B cell (primary cell): ENCODE measurements at regions not wholly inside any gene's neighbourhood (a gene's known extent, or its start where the extent isn't known, plus 50 kb on each side); places are given as distances from the start of the nearest gene placed in this dataset.

Source experiments
- ATAC-seq: fragments of 200-7000 bp; cut with Tn5 transposase; one replicate; pipeline ENCODE4 v1.10.0; 2021; ENCODE audit warnings: low read depth, mild to moderate bottlenecking, moderate number of reproducible peaks, moderate library complexity
- CTCF ChIA-PET: fragments of 350-600 bp; sonication (Branson Sonifier 250); formaldehyde crosslinking; loops from one replicate; lab custom pipeline; 2021; ENCODE audit warnings: antibody characterized with exemption, inconsistent platforms; lab: Charles Lee
- POLR2A ChIA-PET: fragments of 350-600 bp; sonication (Branson Sonifier 250); formaldehyde crosslinking; loops from one replicate; lab custom pipeline; 2021; ENCODE audit warnings: antibody characterized with exemption; lab: Charles Lee
- DNase-seq: peaks from one replicate; pipeline ENCODE4 v3.0.0; 2013
- H2AFZ ChIP-seq: 2 replicates; pipeline ENCODE4 v1.6.1; 2012; ENCODE audit warnings: mild to moderate bottlenecking, low read depth, low read length; ENCODE audit not compliant: insufficient read depth, poor library complexity, severe bottlenecking
- H3K27ac ChIP-seq, 2 donors: 1 replicate in 1 of 2; 2 replicates in 1 of 2; pipeline ENCODE4 v1.5.1; 2012 to 2013; ENCODE audit warnings: low read length in 2 of 2, mild to moderate bottlenecking in 2 of 2, moderate library complexity in 1 of 2
- H3K27me3 ChIP-seq, 4 experiments: fragments of 200-600 bp in 1 of 4; sonication (generic) in 1 of 4; replicated peaks in 1 of 4; 1 replicate in 2 of 4; 2 replicates in 2 of 4; pipeline versions ENCODE4 v1.6.1 to v1.7.0; 2013 to 2016; ENCODE audit warnings: low read length in 3 of 4, mild to moderate bottlenecking in 2 of 4, mixed read lengths in 1 of 4, moderate library complexity in 1 of 4; ENCODE audit not compliant: insufficient read depth in 4 of 4, control insufficient read depth in 3 of 4; ENCODE audit errors: control extremely low read depth in 1 of 4
- H3K36me3 ChIP-seq, 2 experiments: replicated peaks in 1 of 2; 1 replicate in 1 of 2; 2 replicates in 1 of 2; pipeline versions ENCODE4 v1.6.1 to v1.7.1; 2013; ENCODE audit warnings: low read length in 1 of 2; ENCODE audit not compliant: insufficient read depth in 2 of 2, control insufficient read depth in 1 of 2; ENCODE audit errors: control extremely low read depth in 1 of 2, extremely low read depth in 1 of 2
- H3K4me1 ChIP-seq, 2 donors: fragments of 200-600 bp in 1 of 2; sonication (generic) in 1 of 2; 1 replicate in 1 of 2; 2 replicates in 1 of 2; pipeline versions ENCODE4 v1.5.1 to v1.6.1; 2013 to 2017; ENCODE audit warnings: low read length in 2 of 2; ENCODE audit not compliant: control insufficient read depth in 2 of 2, insufficient read depth in 2 of 2
- H3K4me2 ChIP-seq: replicated peaks from 2 replicates; pipeline ENCODE3; 2012; ENCODE audit warnings: mild to moderate bottlenecking, low read depth, low read length; ENCODE audit not compliant: poor library complexity, severe bottlenecking
- H3K4me3 ChIP-seq, 5 experiments: fragments of 200-600 bp in 1 of 5; sonication (generic) in 1 of 5; 1 replicate in 3 of 5; 2 replicates in 2 of 5; pipeline versions ENCODE4 v1.5.1 to v1.7.0; 2011 to 2016; ENCODE audit warnings: low read length in 4 of 5, mild to moderate bottlenecking in 4 of 5, low read depth in 2 of 5, control low read depth in 1 of 5, moderate library complexity in 1 of 5; ENCODE audit not compliant: insufficient read depth in 1 of 5; ENCODE audit errors: control extremely low read depth in 1 of 5, extremely low read depth in 1 of 5
- H3K79me2 ChIP-seq: fragments of 200-600 bp; sonication (generic); one replicate; pipeline ENCODE4 v1.6.0; 2016; ENCODE audit warnings: low read length; ENCODE audit not compliant: control insufficient read depth, insufficient read depth
- H3K9ac ChIP-seq: fragments of 200-600 bp; sonication (generic); 2 replicates; pipeline ENCODE4 v1.6.1; 2017; ENCODE audit warnings: mild to moderate bottlenecking, low read length, moderate library complexity
- H3K9me3 ChIP-seq, 3 donors: one replicate each; pipeline versions ENCODE4 v1.6.1 to v1.7.1; 2013; ENCODE audit warnings: low read length in 2 of 3; ENCODE audit not compliant: control insufficient read depth in 2 of 3, insufficient read depth in 1 of 3; ENCODE audit errors: control extremely low read depth in 1 of 3
- H4K20me1 ChIP-seq: 2 replicates; pipeline ENCODE4 v1.6.0; 2012; ENCODE audit warnings: mild to moderate bottlenecking, low read length; ENCODE audit not compliant: insufficient read depth, control insufficient read depth, poor library complexity, severe bottlenecking
- H3K27ac Mint-ChIP-seq: one replicate; pipeline ENCODE4 v1.8.0; 2021; ENCODE audit warnings: mixed read lengths
- H3K27me3 Mint-ChIP-seq: one replicate; pipeline ENCODE4 v1.8.0; 2021; ENCODE audit warnings: mixed read lengths
- H3K4me1 Mint-ChIP-seq: one replicate; pipeline ENCODE4 v1.8.0; 2021; ENCODE audit warnings: mixed read lengths
- H3K4me3 Mint-ChIP-seq: one replicate; pipeline ENCODE4 v1.8.0; 2021; ENCODE audit warnings: mixed read lengths
- H3K9me3 Mint-ChIP-seq: one replicate; pipeline ENCODE4 v1.8.0; 2022; ENCODE audit warnings: mixed read lengths; ENCODE audit not compliant: insufficient read depth
- CTCF ChIP-seq: fragments of 200-600 bp; IDR thresholded peaks from one replicate; pipeline ENCODE4 v1.8.0; 2022; ENCODE audit warnings: antibody characterized with exemption, mild to moderate bottlenecking
- EZH2 ChIP-seq: IDR thresholded peaks from 2 replicates; pipeline ENCODE4 v1.6.1; 2012; ENCODE audit warnings: borderline replicate concordance, low read depth, mild to moderate bottlenecking, moderate library complexity, low read length; ENCODE audit not compliant: insufficient read depth, poor library complexity, severe bottlenecking
- WGBS: methylation state at CpG from one replicate; pipeline ENCODE4 v1.1.5; 2013; ENCODE audit warnings: missing lambda C conversion rate; ENCODE audit not compliant: insufficient coverage; 5-methylcytosine and 5-hydroxymethylcytosine counted together
- intact Hi-C: fragments of 100-400 bp; cut with micrococcal nuclease; formaldehyde crosslinking; loops from one replicate; pipeline ENCODE4 v1.10.0; 2022

- ATAC-seq (no peak), DNase-seq (no peak)
- Mint-ChIP-seq H3K4me3 (no peak overlapping the region), H3K4me1 (peaks cover 3% of the 10 kb centered on the region), H3K27ac (no peak overlapping the region), H3K9me3 (no peaks in the 10 kb centered on the region), H3K27me3 (peaks cover 26% of the 10 kb centered on the region)
- no peak overlapping the region for H3K27ac ChIP-seq
- 96% methylated on average over 4 of the region's 6 CpGs for WGBS
- peaks cover 0 to 3% (median 0%) of the 10 kb centered on the region in 3 donors for H3K9me3 ChIP-seq
- H3K4me1 ChIP-seq: peaks cover 0 to 4% of the 10 kb centered on the region in 2 donors
- ChIA-PET CTCF (no interaction called here), POLR2A (no interaction called here)
- H3K36me3 ChIP-seq: no peaks in the 10 kb centered on the region
- TF ChIP-seq CTCF: no peak
- no peak for TF ChIP-seq EZH2
- no peak overlapping the region for H2AFZ ChIP-seq
- H3K4me3 ChIP-seq: no peak overlapping the region
- H4K20me1 ChIP-seq: no peaks in the 10 kb centered on the region
- H3K4me2 ChIP-seq: no peak overlapping the region
- no peaks in the 10 kb centered on the region for H3K79me2 ChIP-seq
- intact Hi-C loops: no loop called here
- no peak overlapping the region for H3K9ac ChIP-seq
- H3K27me3 ChIP-seq: peaks cover 0 to 10% (median under 1%) of the 10 kb centered on the region in 4 experiments
Measured at GRCh38 chr11:71067753-71068152, 184.6 kb downstream of the SHANK2 start.

- H3K4me2 ChIP-seq: no peak overlapping the region
- peak overlapping the region; percentile 36 for H2AFZ ChIP-seq
- no peak overlapping the region for H3K4me3 Mint-ChIP-seq
- ChIA-PET POLR2A (no interaction called here), CTCF (no interaction called here)
- peaks cover 0 to 10% (median under 1%) of the 10 kb centered on the region in 4 experiments for H3K27me3 ChIP-seq
- no peak overlapping the region for H3K27ac Mint-ChIP-seq
- H3K79me2 ChIP-seq: no peaks in the 10 kb centered on the region
- DNase-seq (no peak), ATAC-seq (no peak)
- H3K4me1 Mint-ChIP-seq: peaks cover 3% of the 10 kb centered on the region
- TF ChIP-seq CTCF: no peak
- TF ChIP-seq EZH2: no peak
- no peak overlapping the region for H3K9ac ChIP-seq
- peaks cover 26% of the 10 kb centered on the region for H3K27me3 Mint-ChIP-seq
- H3K4me3 ChIP-seq: no peak overlapping the region
- no peak overlapping the region for H3K27ac ChIP-seq
- peaks cover 0 to 3% (median 0%) of the 10 kb centered on the region in 3 donors for H3K9me3 ChIP-seq
- no peaks in the 10 kb centered on the region for H3K9me3 Mint-ChIP-seq
- no peaks in the 10 kb centered on the region for H3K36me3 ChIP-seq
- WGBS: 40% methylated on average over 2 of the region's 6 CpGs
- intact Hi-C loops: no loop called here
- no peaks in the 10 kb centered on the region for H4K20me1 ChIP-seq
- peaks cover 0 to 4% of the 10 kb centered on the region in 2 donors for H3K4me1 ChIP-seq
Measured at GRCh38 chr11:71066311-71066710, 186.1 kb downstream of the SHANK2 start.
